H9 (cell line): ENCODE measurements at regions not wholly inside any gene's neighbourhood (a gene's known extent, or its start where the extent isn't known, plus 50 kb on each side); places are given as distances from the start of the nearest gene placed in this dataset.

ENCODE experiments used
- DNase-seq: peaks from one replicate; pipeline ENCODE4 v3.0.0-alpha.2; 2017
- H2AFZ ChIP-seq: one replicate; pipeline ENCODE4 v1.6.1; 2013; ENCODE audit warnings: mild to moderate bottlenecking, low read length, control low read depth, moderate library complexity
- H2AK5ac ChIP-seq: 2 replicates; pipeline ENCODE4 v1.6.1; 2013; ENCODE audit warnings: low read length, control low read depth, mixed read lengths; ENCODE audit not compliant: insufficient read length
- H2BK120ac ChIP-seq: one replicate; pipeline ENCODE4 v1.6.1; 2013; ENCODE audit warnings: low read depth, mild to moderate bottlenecking, low read length, control low read depth, inconsistent platforms; ENCODE audit not compliant: poor library complexity, severe bottlenecking
- H2BK12ac ChIP-seq: 2 replicates; pipeline ENCODE4 v1.6.1; 2013; ENCODE audit warnings: low read length, control low read depth, mixed read lengths, low read depth; ENCODE audit not compliant: insufficient read length
- H2BK15ac ChIP-seq: 2 replicates; pipeline ENCODE4 v1.6.1; 2013; ENCODE audit warnings: low read depth, low read length, control low read depth
- H2BK20ac ChIP-seq: one replicate; pipeline ENCODE4 v1.6.1; 2013; ENCODE audit warnings: low read depth, mild to moderate bottlenecking, low read length, control low read depth, inconsistent platforms; ENCODE audit not compliant: poor library complexity, severe bottlenecking
- H2BK5ac ChIP-seq: 2 replicates; pipeline ENCODE4 v1.6.1; 2013; ENCODE audit warnings: low read length, control low read depth, mixed read lengths; ENCODE audit not compliant: insufficient read length
- H3K14ac ChIP-seq: 2 replicates; pipeline ENCODE4 v1.6.1; 2013; ENCODE audit warnings: low read length, control low read depth; ENCODE audit not compliant: insufficient read depth
- H3K18ac ChIP-seq: 2 replicates; pipeline ENCODE4 v1.6.1; 2013; ENCODE audit warnings: low read depth, mild to moderate bottlenecking, mixed read lengths, low read length, control low read depth; ENCODE audit not compliant: insufficient read length
- H3K23ac ChIP-seq: 2 replicates; pipeline ENCODE4 v1.6.1; 2013; ENCODE audit warnings: low read length, control low read depth, mixed read lengths, low read depth; ENCODE audit not compliant: insufficient read length
- H3K23me2 ChIP-seq: 2 replicates; pipeline ENCODE4 v1.6.1; 2013; ENCODE audit warnings: low read depth, mild to moderate bottlenecking, mixed read lengths, low read length, control low read depth; ENCODE audit not compliant: insufficient read length, poor library complexity, severe bottlenecking
- H3K27ac ChIP-seq: 2 replicates; pipeline ENCODE4 v1.5.1; 2013; ENCODE audit warnings: low read length, control low read depth, mixed read lengths, low read depth; ENCODE audit not compliant: insufficient read length
- H3K27me3 ChIP-seq: 2 replicates; pipeline ENCODE4 v1.6.1; 2013; ENCODE audit warnings: low read length, control low read depth, inconsistent platforms; ENCODE audit not compliant: insufficient read depth
- H3K4ac ChIP-seq: 2 replicates; pipeline ENCODE4 v1.6.1; 2013; ENCODE audit warnings: low read depth, mild to moderate bottlenecking, control low read depth, inconsistent platforms, low read length, moderate library complexity
- H3K4me1 ChIP-seq: 2 replicates; pipeline ENCODE4 v1.6.1; 2013; ENCODE audit warnings: low read length, control low read depth, inconsistent platforms; ENCODE audit not compliant: insufficient read depth
- H3K4me2 ChIP-seq: 2 replicates; pipeline ENCODE4 v1.6.1; 2013; ENCODE audit warnings: low read length, control low read depth, mixed read lengths; ENCODE audit not compliant: insufficient read length, insufficient read depth
- H3K56ac ChIP-seq: 2 replicates; pipeline ENCODE4 v1.6.1; 2013; ENCODE audit warnings: low read depth, mild to moderate bottlenecking, mixed read lengths, low read length, control low read depth; ENCODE audit not compliant: insufficient read length
- H3K79me1 ChIP-seq: 2 replicates; pipeline ENCODE4 v1.6.1; 2013; ENCODE audit warnings: low read depth, mild to moderate bottlenecking, moderate library complexity, low read length, control low read depth, inconsistent platforms; ENCODE audit not compliant: insufficient read depth, poor library complexity, severe bottlenecking
- H3K79me2 ChIP-seq: 2 replicates; pipeline ENCODE4 v1.6.1; 2013; ENCODE audit warnings: low read length, control low read depth, inconsistent platforms; ENCODE audit not compliant: insufficient read depth
- H3K9ac ChIP-seq: 2 replicates; pipeline ENCODE4 v1.6.1; 2013; ENCODE audit warnings: low read length, control low read depth, mixed read lengths; ENCODE audit not compliant: insufficient read length; ENCODE audit errors: extremely low read depth
- H3K9me3 ChIP-seq: one replicate; pipeline ENCODE4 v1.6.1; 2013; ENCODE audit warnings: low read depth, low read length, inconsistent platforms; ENCODE audit not compliant: control insufficient read depth
- H3T11ph ChIP-seq: one replicate; pipeline ENCODE4 v1.6.1; 2013; ENCODE audit warnings: mild to moderate bottlenecking, low read length, control low read depth, inconsistent platforms
- H4K20me1 ChIP-seq: one replicate; pipeline ENCODE4 v1.6.1; 2013; ENCODE audit not compliant: control insufficient read depth, insufficient read length, insufficient read depth
- H4K5ac ChIP-seq: 2 replicates; pipeline ENCODE4 v1.6.1; 2013; ENCODE audit warnings: low read depth, mild to moderate bottlenecking, mixed read lengths, low read length, control low read depth; ENCODE audit not compliant: insufficient read length
- H4K8ac ChIP-seq: replicated peaks from 2 replicates; pipeline ENCODE4 v1.6.1; 2013; ENCODE audit warnings: low read length, control low read depth, mixed read lengths, low read depth; ENCODE audit not compliant: insufficient read length
- H4K91ac ChIP-seq: 2 replicates; pipeline ENCODE4 v1.6.1; 2013; ENCODE audit warnings: low read depth, mild to moderate bottlenecking, moderate library complexity, mixed read lengths, low read length, control low read depth; ENCODE audit not compliant: insufficient read length
- H3K27ac Mint-ChIP-seq, 3 experiments: 2 replicates in 2 of 3; 3 replicates in 1 of 3; pipeline ENCODE4 v1.8.0; 2020 to 2021; ENCODE audit warnings: mixed read lengths in 3 of 3, mild to moderate bottlenecking in 1 of 3, moderate library complexity in 1 of 3
- H3K27me3 Mint-ChIP-seq: 2 replicates; pipeline ENCODE4 v1.8.0; 2021; ENCODE audit warnings: low read depth, mild to moderate bottlenecking, moderate library complexity, mixed read lengths
- H3K36me3 Mint-ChIP-seq, 3 experiments: 2 replicates in 2 of 3; 3 replicates in 1 of 3; pipeline ENCODE4 v1.8.0; 2020 to 2021; ENCODE audit warnings: low read depth in 3 of 3, mixed read lengths in 3 of 3; ENCODE audit not compliant: insufficient read depth in 1 of 3
- H3K4me1 Mint-ChIP-seq, 2 experiments: 2 replicates each; pipeline ENCODE4 v1.8.0; 2020; ENCODE audit warnings: mixed read lengths in 2 of 2
- H3K4me3 Mint-ChIP-seq, 2 experiments: 2 replicates in 1 of 2; 3 replicates in 1 of 2; pipeline ENCODE4 v1.8.0; 2020 to 2021; ENCODE audit warnings: mild to moderate bottlenecking in 2 of 2, mixed read lengths in 2 of 2, moderate library complexity in 1 of 2
- H3K9me3 Mint-ChIP-seq, 2 experiments: 2 replicates in 1 of 2; 3 replicates in 1 of 2; pipeline ENCODE4 v1.8.0; 2020; ENCODE audit warnings: mild to moderate bottlenecking in 2 of 2, mixed read lengths in 2 of 2, moderate library complexity in 1 of 2
- CTCF ChIP-seq: fragments of 200-600 bp; sonication (generic); conservative IDR thresholded peaks from 3 replicates; pipeline ENCODE4 v1.8.0; 2021; ENCODE audit warnings: antibody characterized with exemption, mild to moderate bottlenecking
- WGBS: extraction: QIAGEN DNeasy Blood & Tissue Kit; methylation state at CpG from one replicate; pipeline ENCODE4 v1.1.7; 2013; ENCODE audit warnings: missing lambda C conversion rate, low lambda C conversion rate, mixed read lengths; ENCODE audit not compliant: insufficient read length; ENCODE audit errors: extremely low coverage; 5-methylcytosine and 5-hydroxymethylcytosine counted together

GRCh38 chr22:49541693-49542230, 285.9 kb downstream of the BRD1 start:
- no peak overlapping the region for H4K91ac ChIP-seq
- no peak overlapping the region for H2BK5ac ChIP-seq
- no peak overlapping the region for H3K27ac ChIP-seq
- no peaks in the 10 kb centered on the region for H3K79me1 ChIP-seq
- H3K4me3 Mint-ChIP-seq, result no peak overlapping the region
- no peak overlapping the region for H2BK120ac ChIP-seq
- H3T11ph ChIP-seq, result no peak overlapping the region
- H3K36me3 Mint-ChIP-seq, result no peaks in the 10 kb centered on the region
- no peak for DNase-seq
- H3K56ac ChIP-seq, result no peak overlapping the region
- no peak overlapping the region for H3K23ac ChIP-seq
- no peaks in the 10 kb centered on the region for H3K79me2 ChIP-seq
- no CpG with 5 or more reads among the region's 15 CpGs for WGBS
- H3K27me3 Mint-ChIP-seq, result peaks cover 4% of the 10 kb centered on the region; the same call in 1 of the 2 replicates
- no peaks in the 10 kb centered on the region; the same call in 1 of the 2 replicates for H3K27me3 ChIP-seq
- no peak overlapping the region for H3K4me2 ChIP-seq
- H3K9me3 Mint-ChIP-seq, result peaks cover 0 to 4% of the 10 kb centered on the region in 2 experiments; a peak in 1 of 5 replicates
- no peaks in the 10 kb centered on the region; the same call in 1 of the 2 replicates for H3K4me1 ChIP-seq
- H3K18ac ChIP-seq, result no peak overlapping the region
- peaks cover 1% of the 10 kb centered on the region for H3K23me2 ChIP-seq
- H3K9ac ChIP-seq, result no peak overlapping the region
- H3K27ac Mint-ChIP-seq, result no peak overlapping the region
- no peak overlapping the region for H2AK5ac ChIP-seq
- H2BK12ac ChIP-seq, result no peak overlapping the region
- TF ChIP-seq CTCF, result no peak
- no peak overlapping the region for H4K8ac ChIP-seq
- H2BK15ac ChIP-seq, result no peak overlapping the region
- no peak overlapping the region for H2AFZ ChIP-seq
- no peak overlapping the region; the same call in 1 of the 2 replicates for H3K14ac ChIP-seq
- no peak overlapping the region for H3K4ac ChIP-seq
- H3K4me1 Mint-ChIP-seq, result peaks cover 26 to 29% of the 10 kb centered on the region in 2 experiments
- H4K5ac ChIP-seq, result no peak overlapping the region
- H4K20me1 ChIP-seq, result no peaks in the 10 kb centered on the region
- H2BK20ac ChIP-seq, result no peak overlapping the region
- no peaks in the 10 kb centered on the region for H3K9me3 ChIP-seq
